Astrocyte (in vitro differentiated cells and primary cell): ENCODE measurements at regions not wholly inside any gene's neighbourhood (a gene's known extent, or its start where the extent isn't known, plus 50 kb on each side); places are given as distances from the start of the nearest gene placed in this dataset.
"Not testable (repeated sequence)": the region's sequence is repeated elsewhere in the genome, so short reads cannot be mapped to it uniquely, and the experiment has no call there.

Experiments
- DNase-seq: peaks from one replicate; pipeline ENCODE4 v3.0.0-alpha.2; 2010; ENCODE audit warnings: low read depth
- FAIRE-seq: peaks from 2 replicates; lab custom pipeline; 2011; peaks lifted over from hg19 to GRCh38; lab: Jason Lieb, UNC
- H2AFZ ChIP-seq: 2 replicates; pipeline ENCODE4 v1.6.0; 2012; ENCODE audit warnings: low read depth, low read length, inconsistent platforms
- H3K27ac ChIP-seq: 2 replicates; pipeline ENCODE4 v1.5.1; 2011; ENCODE audit warnings: low read depth, low read length, inconsistent platforms
- H3K27me3 ChIP-seq: 2 replicates; pipeline ENCODE4 v1.6.0; 2011; ENCODE audit warnings: low read length, inconsistent platforms; ENCODE audit not compliant: insufficient read depth
- H3K36me3 ChIP-seq: 2 replicates; pipeline ENCODE4 v1.5.1; 2011; ENCODE audit warnings: low read length, inconsistent platforms; ENCODE audit not compliant: insufficient read depth
- H3K4me1 ChIP-seq: 2 replicates; pipeline ENCODE4 v1.5.1; 2011; ENCODE audit warnings: low read length, inconsistent platforms; ENCODE audit not compliant: insufficient read depth
- H3K4me2 ChIP-seq: 2 replicates; pipeline ENCODE4 v1.6.0; 2012; ENCODE audit warnings: low read length, inconsistent platforms
- H3K4me3 ChIP-seq: 2 replicates; pipeline ENCODE4 v1.5.1; 2011; ENCODE audit warnings: low read depth, mild to moderate bottlenecking, low read length, inconsistent platforms; ENCODE audit not compliant: insufficient read depth
- H3K79me2 ChIP-seq: 2 replicates; pipeline ENCODE4 v1.6.0; 2012; ENCODE audit warnings: mild to moderate bottlenecking, low read length, inconsistent platforms; ENCODE audit not compliant: insufficient read depth
- H3K9ac ChIP-seq: 2 replicates; pipeline ENCODE4 v1.6.0; 2012; ENCODE audit warnings: mild to moderate bottlenecking, low read length, inconsistent platforms
- H3K9me3 ChIP-seq: 2 replicates; pipeline ENCODE4 v1.5.1; 2012; ENCODE audit warnings: low read depth, mild to moderate bottlenecking, low read length, inconsistent platforms; ENCODE audit not compliant: insufficient read depth
- H4K20me1 ChIP-seq: 2 replicates; pipeline ENCODE4 v1.6.0; 2012; ENCODE audit warnings: low read length, inconsistent platforms; ENCODE audit not compliant: insufficient read depth
- H3K27ac Mint-ChIP-seq: one replicate; pipeline ENCODE4 v1.8.0; 2021; ENCODE audit warnings: mild to moderate bottlenecking, mixed read lengths; ENCODE audit not compliant: unreplicated experiment
- H3K27me3 Mint-ChIP-seq: one replicate; pipeline ENCODE4 v1.8.0; 2021; ENCODE audit warnings: low read depth, mixed read lengths; ENCODE audit not compliant: unreplicated experiment
- H3K36me3 Mint-ChIP-seq: one replicate; pipeline ENCODE4 v1.8.0; 2021; ENCODE audit warnings: low read depth, mixed read lengths; ENCODE audit not compliant: unreplicated experiment
- H3K4me1 Mint-ChIP-seq: one replicate; pipeline ENCODE4 v1.8.0; 2021; ENCODE audit warnings: low read depth, mixed read lengths; ENCODE audit not compliant: unreplicated experiment
- H3K4me3 Mint-ChIP-seq: one replicate; pipeline ENCODE4 v1.8.0; 2021; ENCODE audit warnings: mild to moderate bottlenecking, moderate library complexity, mixed read lengths; ENCODE audit not compliant: unreplicated experiment
- H3K9me3 Mint-ChIP-seq: one replicate; pipeline ENCODE4 v1.8.0; 2021; ENCODE audit warnings: mild to moderate bottlenecking, mixed read lengths; ENCODE audit not compliant: unreplicated experiment

GRCh38 chr1:120647182-120647581, 76.6 kb upstream of the NBPF26 start:
- not testable (repeated sequence) for H3K36me3 ChIP-seq, H3K79me2 ChIP-seq, H3K4me3 Mint-ChIP-seq, H3K9me3 Mint-ChIP-seq, FAIRE-seq, H2AFZ ChIP-seq, H4K20me1 ChIP-seq, DNase-seq, H3K4me1 Mint-ChIP-seq, H3K27ac ChIP-seq, H3K9me3 ChIP-seq, H3K4me1 ChIP-seq, H3K9ac ChIP-seq, H3K36me3 Mint-ChIP-seq, H3K4me2 ChIP-seq, H3K27ac Mint-ChIP-seq, H3K4me3 ChIP-seq, H3K27me3 ChIP-seq, H3K27me3 Mint-ChIP-seq

- not testable (repeated sequence) for H3K36me3 Mint-ChIP-seq, H3K4me2 ChIP-seq, H3K79me2 ChIP-seq, FAIRE-seq, DNase-seq, H3K27ac ChIP-seq, H2AFZ ChIP-seq, H4K20me1 ChIP-seq, H3K9me3 ChIP-seq, H3K4me3 Mint-ChIP-seq, H3K9me3 Mint-ChIP-seq, H3K4me3 ChIP-seq, H3K4me1 ChIP-seq, H3K4me1 Mint-ChIP-seq, H3K27me3 Mint-ChIP-seq, H3K36me3 ChIP-seq, H3K27ac Mint-ChIP-seq, H3K27me3 ChIP-seq, H3K9ac ChIP-seq
Observed at GRCh38 chr1:120648915-120649623, 74.7 kb upstream of the NBPF26 start.

GRCh38 chr1:120649730-120650129, 74.0 kb upstream of the NBPF26 start:
- H3K36me3 Mint-ChIP-seq, H3K9me3 Mint-ChIP-seq, H3K9me3 ChIP-seq, DNase-seq, H3K4me2 ChIP-seq, H3K4me3 ChIP-seq, H3K27me3 Mint-ChIP-seq, H3K9ac ChIP-seq, H3K4me1 ChIP-seq, H4K20me1 ChIP-seq, H3K27me3 ChIP-seq, H3K27ac ChIP-seq, H2AFZ ChIP-seq, H3K79me2 ChIP-seq, H3K4me3 Mint-ChIP-seq, H3K27ac Mint-ChIP-seq, H3K36me3 ChIP-seq, FAIRE-seq, H3K4me1 Mint-ChIP-seq: not testable (repeated sequence)

DNA sequence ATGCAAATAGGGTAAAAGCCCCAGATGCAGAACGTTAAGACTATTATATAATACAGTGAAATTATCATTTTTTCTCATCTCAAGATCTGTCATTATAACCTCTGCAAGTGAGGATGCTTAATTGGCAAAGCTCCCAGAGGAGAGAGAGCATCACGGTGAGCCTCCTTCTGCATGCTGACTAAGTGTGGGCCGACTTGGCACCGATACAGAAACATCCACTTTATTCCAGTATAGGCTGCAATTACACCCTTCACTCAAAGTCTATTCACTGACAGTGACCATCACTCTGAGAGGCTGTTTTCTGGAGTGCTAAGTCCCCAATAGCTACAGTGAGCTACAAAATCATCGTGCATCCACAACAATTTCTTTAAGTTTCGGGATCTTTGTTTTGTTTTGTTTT, 69.6 kb upstream of the NBPF26 start:
- not testable (repeated sequence) for H3K27me3 ChIP-seq, FAIRE-seq, H3K4me3 ChIP-seq, H3K27ac Mint-ChIP-seq, DNase-seq, H3K4me1 Mint-ChIP-seq, H4K20me1 ChIP-seq, H3K4me3 Mint-ChIP-seq, H3K9ac ChIP-seq, H3K9me3 ChIP-seq, H3K4me1 ChIP-seq, H3K36me3 ChIP-seq, H2AFZ ChIP-seq, H3K4me2 ChIP-seq, H3K27me3 Mint-ChIP-seq, H3K36me3 Mint-ChIP-seq, H3K27ac ChIP-seq, H3K9me3 Mint-ChIP-seq, H3K79me2 ChIP-seq

- H3K4me1 Mint-ChIP-seq, H3K36me3 ChIP-seq, H2AFZ ChIP-seq, H3K4me3 Mint-ChIP-seq, H3K4me1 ChIP-seq, DNase-seq, H3K27me3 Mint-ChIP-seq, H3K79me2 ChIP-seq, H3K4me2 ChIP-seq, H3K27me3 ChIP-seq, H3K27ac ChIP-seq, H3K9me3 ChIP-seq, H3K9me3 Mint-ChIP-seq, H3K36me3 Mint-ChIP-seq, H3K9ac ChIP-seq, H4K20me1 ChIP-seq, H3K4me3 ChIP-seq, FAIRE-seq, H3K27ac Mint-ChIP-seq: not testable (repeated sequence)
Observed at GRCh38 chr1:120655394-120655793, 68.4 kb upstream of the NBPF26 start.

DNA sequence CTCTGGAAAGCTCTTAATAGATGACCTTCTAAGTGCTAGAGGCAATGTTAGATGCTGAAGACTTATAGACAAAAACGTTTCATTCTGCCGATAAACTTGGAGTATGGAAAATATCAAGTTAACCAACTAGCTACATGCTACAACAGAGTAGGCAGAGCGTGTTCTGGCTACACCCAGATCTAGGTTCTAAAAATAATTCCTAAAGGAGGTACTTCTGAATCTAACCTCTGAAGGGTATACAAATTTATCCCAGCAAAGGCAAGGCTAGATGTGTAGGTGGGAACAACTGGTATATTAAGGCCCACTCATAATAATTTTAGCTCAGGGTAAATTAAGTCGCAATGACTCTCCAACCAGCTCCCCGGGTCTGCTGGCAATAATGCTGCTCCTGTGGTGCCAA, 67.6 kb upstream of the NBPF26 start:
- H3K79me2 ChIP-seq, H3K27ac Mint-ChIP-seq, H3K4me3 ChIP-seq, H3K9me3 Mint-ChIP-seq, DNase-seq, H3K4me1 Mint-ChIP-seq, FAIRE-seq, H3K27ac ChIP-seq, H3K9me3 ChIP-seq, H3K36me3 ChIP-seq, H3K27me3 ChIP-seq, H3K36me3 Mint-ChIP-seq, H4K20me1 ChIP-seq, H3K4me3 Mint-ChIP-seq, H3K27me3 Mint-ChIP-seq, H3K4me2 ChIP-seq, H2AFZ ChIP-seq, H3K4me1 ChIP-seq, H3K9ac ChIP-seq: not testable (repeated sequence)
